Kidney epithelial cell (primary cell): ENCODE measurements at regions not wholly inside any gene's neighbourhood (a gene's known extent, or its start where the extent isn't known, plus 50 kb on each side); places are given as distances from the start of the nearest gene placed in this dataset.
"Not testable (repeated sequence)": the region's sequence is repeated elsewhere in the genome, so short reads cannot be mapped to it uniquely, and the experiment has no call there.

Source experiments
- DNase-seq: peaks from one replicate; pipeline ENCODE4 v3.0.0-alpha.2; 2010; ENCODE audit warnings: low read depth
- H3K27me3 ChIP-seq: 2 replicates; pipeline ENCODE4 v1.6.0; 2011; ENCODE audit warnings: low read length; ENCODE audit not compliant: control insufficient read depth, insufficient read depth
- H3K36me3 ChIP-seq: 2 replicates; pipeline ENCODE4 v1.5.1; 2011; ENCODE audit warnings: low read length; ENCODE audit not compliant: control insufficient read depth, insufficient read depth
- H3K4me3 ChIP-seq: 2 replicates; pipeline ENCODE4 v1.5.1; 2011; ENCODE audit warnings: low read depth, mild to moderate bottlenecking, control low read depth, low read length
- CTCF ChIP-seq: IDR thresholded peaks from 2 replicates; pipeline ENCODE4 v1.5.1; 2011; ENCODE audit warnings: mild to moderate bottlenecking, moderate library complexity, low read length, control low read depth, inconsistent platforms; ENCODE audit not compliant: insufficient read depth, poor library complexity, severe bottlenecking

- no peak for DNase-seq
- no peaks in the 10 kb centered on the region for H3K36me3 ChIP-seq
- TF ChIP-seq CTCF: no peak
These were observed 725.1 kb upstream of the FRG1 start for GRCh38 chr4:189215574-189215973.

GRCh38 chr4:189221691-189222090 is 719.0 kb upstream of the FRG1 start:
- DNase-seq: no peak
- H3K4me3 ChIP-seq: no peak overlapping the region
- H3K36me3 ChIP-seq: no peaks in the 10 kb centered on the region
- H3K27me3 ChIP-seq: no peaks in the 10 kb centered on the region
- no peak for TF ChIP-seq CTCF

More at GRCh38 chr4:189215574-189215973, 725.1 kb upstream of the FRG1 start:
- H3K27me3 ChIP-seq: no peaks in the 10 kb centered on the region
- H3K4me3 ChIP-seq: no peak overlapping the region

GRCh38 chr4:189228726-189229125 is 711.9 kb upstream of the FRG1 start:
- Histone ChIP-seq H3K36me3 (no peaks in the 10 kb centered on the region), H3K27me3 (no peaks in the 10 kb centered on the region), H3K4me3 (no peak overlapping the region)
- DNase-seq: no peak
- no peak for TF ChIP-seq CTCF

GRCh38 chr4:189232274-189232673 is 708.4 kb upstream of the FRG1 start:
- H3K27me3 ChIP-seq: no peaks in the 10 kb centered on the region
- H3K36me3 ChIP-seq: no peaks in the 10 kb centered on the region
- no peak overlapping the region for H3K4me3 ChIP-seq
- DNase-seq: no peak
- no peak for TF ChIP-seq CTCF

GRCh38 chr4:189233754-189234153 is 706.9 kb upstream of the FRG1 start:
- H3K27me3 ChIP-seq, H3K36me3 ChIP-seq, DNase-seq, H3K4me3 ChIP-seq: not testable (repeated sequence)

GRCh38 chr4:189234948-189235347 is 705.7 kb upstream of the FRG1 start:
- not testable (repeated sequence) for H3K4me3 ChIP-seq, H3K27me3 ChIP-seq, DNase-seq, H3K36me3 ChIP-seq

- Histone ChIP-seq H3K27me3 (no peaks in the 10 kb centered on the region), H3K36me3 (no peaks in the 10 kb centered on the region), H3K4me3 (no peak overlapping the region)
- DNase-seq: no peak
- no peak for TF ChIP-seq CTCF
These were observed 705.1 kb upstream of the FRG1 start for GRCh38 chr4:189235599-189235998.

GRCh38 chr4:189236321-189236720 is 704.4 kb upstream of the FRG1 start:
- not testable (repeated sequence) for H3K27me3 ChIP-seq, H3K4me3 ChIP-seq, DNase-seq, H3K36me3 ChIP-seq
